GM19025 (cell line): ENCODE measurements at regions not wholly inside any gene's neighbourhood (a gene's known extent, or its start where the extent isn't known, plus 50 kb on each side); places are given as distances from the start of the nearest gene placed in this dataset.
"Not testable (repeated sequence)": the region's sequence is repeated elsewhere in the genome, so short reads cannot be mapped to it uniquely, and the experiment has no call there.

Source experiments
- ATAC-seq: cut with Tn5 transposase; IDR thresholded peaks from one replicate; pipeline ENCODE4 v1.9.1; 2021; ENCODE audit warnings: mild to moderate bottlenecking, low read depth, moderate library complexity; ENCODE audit not compliant: unreplicated experiment

GRCh38 chr5:167916706-167917105, 374.7 kb upstream of the WWC1 start:
- ATAC-seq = no peak

- ATAC-seq = no peak
Measured at GRCh38 chr5:167918184-167918812, 373.1 kb upstream of the WWC1 start.

GRCh38 chr5:167918813-167919483, 372.5 kb upstream of the WWC1 start:
- no peak for ATAC-seq

GRCh38 chr5:167920589-167920988, 370.9 kb upstream of the WWC1 start:
- ATAC-seq = no peak

GRCh38 chr5:167921796-167922195, 369.6 kb upstream of the WWC1 start:
- ATAC-seq = no peak

- ATAC-seq = no peak
Measured at GRCh38 chr5:167923396-167923795, 368.0 kb upstream of the WWC1 start.

- ATAC-seq = no peak
Measured at GRCh38 chr5:167929841-167930240, 361.6 kb upstream of the WWC1 start.

GRCh38 chr5:167934551-167934971, 356.9 kb upstream of the WWC1 start:
- no peak for ATAC-seq

GRCh38 chr5:167936022-167936421, 355.4 kb upstream of the WWC1 start:
- ATAC-seq = no peak

GRCh38 chr5:167936944-167937634, 354.4 kb upstream of the WWC1 start:
- no peak for ATAC-seq

GRCh38 chr5:167937635-167937998, 353.8 kb upstream of the WWC1 start:
- ATAC-seq = no peak

GRCh38 chr5:167939686-167940085, 351.8 kb upstream of the WWC1 start:
- no peak for ATAC-seq

- no peak for ATAC-seq
Measured at GRCh38 chr5:167940911-167941310, 350.5 kb upstream of the WWC1 start.

- ATAC-seq = not testable (repeated sequence)
Measured at GRCh38 chr5:167941556-167941955, 349.9 kb upstream of the WWC1 start.

GRCh38 chr5:167943343-167943742, 348.1 kb upstream of the WWC1 start:
- no peak for ATAC-seq

- ATAC-seq = no peak
Measured at GRCh38 chr5:167944121-167944852, 347.2 kb upstream of the WWC1 start.

GRCh38 chr5:167945542-167946384, 345.7 kb upstream of the WWC1 start:
- ATAC-seq = no peak

GRCh38 chr5:167947306-167947705, 344.1 kb upstream of the WWC1 start:
- ATAC-seq = no peak

- no peak for ATAC-seq
Measured at GRCh38 chr5:167948251-167948650, 343.2 kb upstream of the WWC1 start.

- ATAC-seq = no peak
Measured at GRCh38 chr5:167949435-167949834, 342.0 kb upstream of the WWC1 start.
